Frontal cortex (tissue), 4 donors: ENCODE measurements at regions not wholly inside any gene's neighbourhood (a gene's known extent, or its start where the extent isn't known, plus 50 kb on each side); places are given as distances from the start of the nearest gene placed in this dataset. TPM values are rescaled to one million over a fixed set of nuclear protein-coding genes. Genes with fewer than 3 reads are reported as not detected.
"Not testable (repeated sequence)": the region's sequence is repeated elsewhere in the genome, so short reads cannot be mapped to it uniquely, and the experiment has no call there.

Source experiments
- DNase-seq, 2 donors: peaks; one replicate each; pipeline ENCODE4 v3.0.0; 2012; ENCODE audit warnings: low spot score in 2 of 2
- FAIRE-seq: peaks from 2 replicates; lab custom pipeline; 2012; peaks lifted over from hg19 to GRCh38; lab: Jason Lieb, UNC
- small RNA-seq: library from RNA; depleted of rRNA; stranded (forward); fragments of <200 nt; gene quantifications from one replicate; pipeline ENCODE3, GENCODE V24; 2014
- donor health status: control.
- donor health status: control.
- donor health status: control.

DNA sequence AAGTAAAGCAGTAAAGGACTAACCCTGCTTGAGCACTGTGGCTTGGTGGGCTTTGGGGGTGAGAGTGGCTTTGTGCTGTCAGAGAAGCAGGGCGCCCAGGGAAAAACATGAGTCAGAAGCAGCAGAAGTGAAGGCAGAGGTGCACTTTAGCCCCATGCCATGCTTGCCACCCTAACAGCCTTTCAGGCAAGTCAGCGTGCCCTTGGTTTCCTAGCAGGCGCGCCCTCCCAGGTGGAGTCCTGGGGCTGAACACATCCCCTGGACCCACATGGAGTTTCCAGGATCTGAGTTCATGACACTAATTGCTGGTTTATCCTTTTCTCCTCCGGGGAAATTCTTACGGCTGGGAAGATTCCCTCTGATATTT, 106.6 kb downstream of the TLR5 start:
- DNase-seq (no peak), FAIRE-seq (no peak)

DNA sequence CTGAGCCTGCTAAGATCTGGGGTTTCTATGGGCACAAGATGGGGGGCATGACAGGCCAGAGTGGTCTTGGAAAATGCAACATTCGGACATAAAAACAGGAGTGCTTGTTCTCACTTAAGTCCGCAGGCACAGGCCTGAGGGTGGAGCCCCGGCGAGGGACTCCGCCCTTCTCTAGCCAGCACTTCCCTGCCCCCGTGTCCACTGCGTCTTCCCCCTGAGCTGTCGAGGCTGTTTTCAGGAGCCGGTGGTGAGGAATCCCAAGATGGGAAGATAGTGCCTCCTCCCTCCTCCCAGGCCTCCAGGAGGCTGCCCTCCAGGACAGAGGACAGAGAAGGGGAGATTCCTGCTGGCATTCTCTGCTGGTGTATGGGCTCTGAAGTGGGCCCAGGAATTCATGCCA, 105.2 kb downstream of the TLR5 start:
- FAIRE-seq (no peak), DNase-seq (no peak)

- DNase-seq (no peak), FAIRE-seq (no peak)
Observed at GRCh38 chr1:223038288-223039006, 104.6 kb downstream of the TLR5 start.

GRCh38 chr1:223039990-223040389, 103.1 kb downstream of the TLR5 start:
- FAIRE-seq (no peak), DNase-seq (no peak)

GRCh38 chr1:223041481-223041880, 101.6 kb downstream of the TLR5 start:
- no peak for DNase-seq
- FAIRE-seq = no peak

GRCh38 chr1:223045164-223045957, 97.7 kb downstream of the TLR5 start:
- no peak for FAIRE-seq
- no peak for DNase-seq

GRCh38 chr1:223046011-223046410, 97.0 kb downstream of the TLR5 start:
- DNase-seq = no peak
- no peak for FAIRE-seq

- DNase-seq, FAIRE-seq: not testable (repeated sequence)
Observed at GRCh38 chr1:223046463-223046862, 96.6 kb downstream of the TLR5 start.

GRCh38 chr1:223048026-223048425, 95.0 kb downstream of the TLR5 start:
- no peak for DNase-seq
- no peak for FAIRE-seq

- FAIRE-seq (no peak), DNase-seq (no peak)
Observed at GRCh38 chr1:223052462-223052861, 90.6 kb downstream of the TLR5 start.

DNA sequence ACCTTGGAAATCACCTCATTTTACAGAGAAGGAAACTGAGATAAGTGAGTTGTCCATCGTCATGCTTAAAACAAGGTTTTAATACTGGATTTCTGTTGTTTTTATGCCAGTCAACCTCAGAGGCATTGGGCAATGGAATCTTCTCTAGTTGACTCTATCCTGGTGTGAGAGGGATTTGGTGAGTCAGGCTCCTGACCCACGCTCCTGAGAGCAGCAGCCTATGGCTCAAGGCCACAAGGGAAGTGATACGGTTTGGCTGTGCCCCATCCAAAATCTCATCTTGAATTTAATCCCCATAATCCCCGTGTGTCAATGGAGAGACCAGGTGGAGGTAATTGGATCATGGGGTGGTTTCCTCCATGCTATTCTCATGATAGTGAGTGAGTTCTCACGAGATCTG, 90.1 kb downstream of the TLR5 start:
- no peak for FAIRE-seq
- no peak for DNase-seq

GRCh38 chr1:223056802-223057201, 86.2 kb downstream of the TLR5 start:
- DNase-seq (no peak), FAIRE-seq (no peak)

DNA sequence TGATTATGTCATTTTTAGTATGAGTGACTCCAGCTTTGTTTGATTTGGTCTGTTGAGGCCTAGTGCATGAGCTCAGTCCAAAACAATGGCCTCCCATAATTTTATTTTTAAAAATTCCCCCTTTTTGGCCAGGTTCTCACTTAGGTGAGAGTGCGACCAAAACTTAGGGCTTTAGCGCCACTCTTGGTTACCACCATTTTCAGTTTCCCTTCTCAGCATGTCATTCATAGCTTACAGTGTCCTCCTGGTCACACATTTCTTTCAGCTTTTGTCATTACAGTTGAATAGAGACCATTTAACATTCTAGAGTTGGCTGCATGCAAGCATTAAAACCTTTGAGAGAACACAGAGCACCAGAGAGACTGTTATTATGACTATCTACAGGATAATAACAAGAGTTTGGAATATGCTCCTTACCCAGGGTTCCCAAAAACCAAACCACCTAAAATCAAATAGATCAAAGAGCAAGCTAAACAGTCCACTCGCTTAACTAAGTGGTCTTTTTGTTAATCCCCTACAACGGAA, 85.4 kb downstream of the TLR5 start:
- DNase-seq = no peak
- FAIRE-seq = no peak

Small RNA genes in the stretch of these regions (small RNA-seq; reads per million reads assigned to genes)
- not detected for gene NDUFB1P2
